Astrocyte (in vitro differentiated cells and primary cell): ENCODE measurements at regions not wholly inside any gene's neighbourhood (a gene's known extent, or its start where the extent isn't known, plus 50 kb on each side); places are given as distances from the start of the nearest gene placed in this dataset.

Experiments
- DNase-seq: peaks from one replicate; pipeline ENCODE4 v3.0.0-alpha.2; 2010; ENCODE audit warnings: low read depth
- FAIRE-seq: peaks from 2 replicates; lab custom pipeline; 2011; peaks lifted over from hg19 to GRCh38; lab: Jason Lieb, UNC
- H2AFZ ChIP-seq: 2 replicates; pipeline ENCODE4 v1.6.0; 2012; ENCODE audit warnings: low read depth, low read length, inconsistent platforms
- H3K27ac ChIP-seq: 2 replicates; pipeline ENCODE4 v1.5.1; 2011; ENCODE audit warnings: low read depth, low read length, inconsistent platforms
- H3K27me3 ChIP-seq: 2 replicates; pipeline ENCODE4 v1.6.0; 2011; ENCODE audit warnings: low read length, inconsistent platforms; ENCODE audit not compliant: insufficient read depth
- H3K36me3 ChIP-seq: 2 replicates; pipeline ENCODE4 v1.5.1; 2011; ENCODE audit warnings: low read length, inconsistent platforms; ENCODE audit not compliant: insufficient read depth
- H3K4me1 ChIP-seq: 2 replicates; pipeline ENCODE4 v1.5.1; 2011; ENCODE audit warnings: low read length, inconsistent platforms; ENCODE audit not compliant: insufficient read depth
- H3K4me2 ChIP-seq: 2 replicates; pipeline ENCODE4 v1.6.0; 2012; ENCODE audit warnings: low read length, inconsistent platforms
- H3K4me3 ChIP-seq: 2 replicates; pipeline ENCODE4 v1.5.1; 2011; ENCODE audit warnings: low read depth, mild to moderate bottlenecking, low read length, inconsistent platforms; ENCODE audit not compliant: insufficient read depth
- H3K79me2 ChIP-seq: 2 replicates; pipeline ENCODE4 v1.6.0; 2012; ENCODE audit warnings: mild to moderate bottlenecking, low read length, inconsistent platforms; ENCODE audit not compliant: insufficient read depth
- H3K9ac ChIP-seq: 2 replicates; pipeline ENCODE4 v1.6.0; 2012; ENCODE audit warnings: mild to moderate bottlenecking, low read length, inconsistent platforms
- H3K9me3 ChIP-seq: 2 replicates; pipeline ENCODE4 v1.5.1; 2012; ENCODE audit warnings: low read depth, mild to moderate bottlenecking, low read length, inconsistent platforms; ENCODE audit not compliant: insufficient read depth
- H4K20me1 ChIP-seq: 2 replicates; pipeline ENCODE4 v1.6.0; 2012; ENCODE audit warnings: low read length, inconsistent platforms; ENCODE audit not compliant: insufficient read depth
- H3K27ac Mint-ChIP-seq: one replicate; pipeline ENCODE4 v1.8.0; 2021; ENCODE audit warnings: mild to moderate bottlenecking, mixed read lengths; ENCODE audit not compliant: unreplicated experiment
- H3K27me3 Mint-ChIP-seq: one replicate; pipeline ENCODE4 v1.8.0; 2021; ENCODE audit warnings: low read depth, mixed read lengths; ENCODE audit not compliant: unreplicated experiment
- H3K36me3 Mint-ChIP-seq: one replicate; pipeline ENCODE4 v1.8.0; 2021; ENCODE audit warnings: low read depth, mixed read lengths; ENCODE audit not compliant: unreplicated experiment
- H3K4me1 Mint-ChIP-seq: one replicate; pipeline ENCODE4 v1.8.0; 2021; ENCODE audit warnings: low read depth, mixed read lengths; ENCODE audit not compliant: unreplicated experiment
- H3K4me3 Mint-ChIP-seq: one replicate; pipeline ENCODE4 v1.8.0; 2021; ENCODE audit warnings: mild to moderate bottlenecking, moderate library complexity, mixed read lengths; ENCODE audit not compliant: unreplicated experiment
- H3K9me3 Mint-ChIP-seq: one replicate; pipeline ENCODE4 v1.8.0; 2021; ENCODE audit warnings: mild to moderate bottlenecking, mixed read lengths; ENCODE audit not compliant: unreplicated experiment
- EZH2 ChIP-seq: IDR thresholded peaks from 2 replicates; pipeline ENCODE4 v1.6.1; 2012; ENCODE audit warnings: mild to moderate bottlenecking, low read length, inconsistent platforms; ENCODE audit not compliant: insufficient read depth
- TF ChIP-seq, protein P1 (sequence below): IDR thresholded peaks from 2 replicates; pipeline ENCODE4 v1.5.1; 2011; ENCODE audit warnings: low read depth, mild to moderate bottlenecking, inconsistent platforms, low read length, moderate library complexity; ENCODE audit not compliant: insufficient read depth

DNA sequence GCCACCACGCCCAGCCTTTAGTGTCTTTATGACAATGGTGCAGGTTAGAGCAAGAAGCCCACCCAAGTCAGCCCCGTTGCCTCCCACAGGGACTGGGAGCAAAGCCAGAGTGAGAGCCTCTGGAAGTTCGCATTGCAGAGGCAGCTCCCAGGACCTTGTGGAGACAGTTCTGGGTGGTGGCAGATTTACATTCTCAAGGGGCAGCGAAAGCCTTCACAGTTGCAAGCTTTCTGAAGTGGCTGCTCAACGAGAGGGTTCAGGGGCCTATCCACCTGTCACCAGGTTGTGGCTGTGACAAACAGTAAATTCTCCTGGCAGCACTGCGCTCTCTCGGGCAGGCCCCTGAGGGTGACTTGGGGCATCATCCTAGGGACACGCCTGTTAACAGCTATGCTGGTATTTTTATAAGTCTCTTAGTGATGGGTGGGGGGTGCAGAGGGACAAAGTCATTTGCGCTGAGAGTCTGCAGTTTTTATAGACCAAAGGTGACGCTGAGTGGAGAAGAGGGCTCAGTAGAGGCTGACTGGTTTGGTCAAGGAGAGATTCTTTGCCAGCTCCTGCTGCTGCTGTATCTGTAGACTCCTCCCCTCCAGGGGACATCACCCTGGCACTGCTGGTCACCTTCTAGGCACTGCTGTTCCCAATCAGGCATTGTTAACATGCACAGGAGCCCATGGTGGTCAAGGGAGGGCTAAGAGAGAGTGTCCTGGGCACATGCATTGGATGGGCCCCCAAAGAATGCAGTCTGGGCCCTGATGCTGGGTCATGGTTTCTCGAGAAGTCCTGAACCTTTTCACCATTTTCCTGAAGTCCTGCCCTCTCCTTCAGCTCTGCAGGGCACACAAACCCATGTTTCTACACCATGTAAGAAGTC is 57.5 kb upstream of the KLF13 start:
- H3K27me3 Mint-ChIP-seq: peaks cover 33% of the 10 kb centered on the region
- no peak overlapping the region for H3K4me3 ChIP-seq
- H3K4me2 ChIP-seq: no peak overlapping the region
- H3K9me3 Mint-ChIP-seq: peaks cover 1% of the 10 kb centered on the region
- H3K27me3 ChIP-seq: no peaks in the 10 kb centered on the region
- H3K27ac Mint-ChIP-seq: no peak overlapping the region
- H2AFZ ChIP-seq: no peak overlapping the region
- H3K4me1 ChIP-seq: peaks cover under 1% of the 10 kb centered on the region
- H3K4me1 Mint-ChIP-seq: peaks cover 5% of the 10 kb centered on the region
- no peak overlapping the region for H3K9ac ChIP-seq
- no peak for FAIRE-seq
- no peak overlapping the region for H3K27ac ChIP-seq
- no peaks in the 10 kb centered on the region for H3K79me2 ChIP-seq
- DNase-seq: no peak
- H4K20me1 ChIP-seq: no peaks in the 10 kb centered on the region
- no peak for TF ChIP-seq EZH2
- TF ChIP-seq, protein P1, sequence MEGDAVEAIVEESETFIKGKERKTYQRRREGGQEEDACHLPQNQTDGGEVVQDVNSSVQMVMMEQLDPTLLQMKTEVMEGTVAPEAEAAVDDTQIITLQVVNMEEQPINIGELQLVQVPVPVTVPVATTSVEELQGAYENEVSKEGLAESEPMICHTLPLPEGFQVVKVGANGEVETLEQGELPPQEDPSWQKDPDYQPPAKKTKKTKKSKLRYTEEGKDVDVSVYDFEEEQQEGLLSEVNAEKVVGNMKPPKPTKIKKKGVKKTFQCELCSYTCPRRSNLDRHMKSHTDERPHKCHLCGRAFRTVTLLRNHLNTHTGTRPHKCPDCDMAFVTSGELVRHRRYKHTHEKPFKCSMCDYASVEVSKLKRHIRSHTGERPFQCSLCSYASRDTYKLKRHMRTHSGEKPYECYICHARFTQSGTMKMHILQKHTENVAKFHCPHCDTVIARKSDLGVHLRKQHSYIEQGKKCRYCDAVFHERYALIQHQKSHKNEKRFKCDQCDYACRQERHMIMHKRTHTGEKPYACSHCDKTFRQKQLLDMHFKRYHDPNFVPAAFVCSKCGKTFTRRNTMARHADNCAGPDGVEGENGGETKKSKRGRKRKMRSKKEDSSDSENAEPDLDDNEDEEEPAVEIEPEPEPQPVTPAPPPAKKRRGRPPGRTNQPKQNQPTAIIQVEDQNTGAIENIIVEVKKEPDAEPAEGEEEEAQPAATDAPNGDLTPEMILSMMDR: no peak
- H3K36me3 ChIP-seq: no peaks in the 10 kb centered on the region
- no peaks in the 10 kb centered on the region for H3K36me3 Mint-ChIP-seq
- H3K9me3 ChIP-seq: no peaks in the 10 kb centered on the region
- H3K4me3 Mint-ChIP-seq: no peak overlapping the region

DNA sequence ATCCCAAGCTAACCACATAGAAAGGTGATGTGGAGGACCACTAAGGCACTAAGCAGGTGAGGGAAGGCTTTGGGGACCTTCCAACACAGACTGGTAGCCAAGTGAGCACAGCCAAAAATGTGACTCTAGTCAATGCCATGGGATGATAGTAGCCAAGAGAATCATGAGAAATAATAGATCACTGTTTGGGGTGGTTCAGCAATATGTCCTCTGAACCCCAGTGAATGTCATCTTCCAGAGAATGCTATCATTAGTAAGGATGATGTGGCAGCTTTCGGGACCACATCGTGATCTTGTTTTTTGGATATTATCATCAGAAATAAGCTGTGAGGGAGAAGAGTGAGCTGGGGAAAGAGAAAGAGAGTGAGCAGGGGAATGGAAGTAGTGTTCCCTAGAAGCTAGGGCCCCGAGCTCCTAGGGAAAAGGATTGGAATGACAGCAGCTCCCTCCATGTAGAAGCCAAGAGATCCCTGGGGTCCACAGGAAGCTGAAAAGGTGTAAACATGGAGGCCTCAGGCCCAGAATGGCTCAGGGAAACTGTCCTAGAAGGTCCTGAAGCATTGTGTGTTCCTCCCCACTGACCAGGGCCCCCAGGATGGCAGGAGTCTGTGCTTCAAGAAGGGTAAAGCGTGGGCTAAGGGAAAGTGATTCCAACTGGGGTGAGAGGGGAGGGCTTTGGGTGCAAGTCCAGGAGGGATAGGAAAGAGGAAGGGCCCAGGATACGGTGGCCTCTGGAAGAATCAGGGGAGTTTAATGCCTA is 56.6 kb upstream of the KLF13 start:
- no peaks in the 10 kb centered on the region for H3K36me3 ChIP-seq
- Mint-ChIP-seq H3K4me3 (no peak overlapping the region), H3K27ac (no peak overlapping the region), H3K4me1 (peaks cover 8% of the 10 kb centered on the region), H3K36me3 (no peaks in the 10 kb centered on the region), H3K27me3 (peaks cover 33% of the 10 kb centered on the region), H3K9me3 (peaks cover 1% of the 10 kb centered on the region)
- DNase-seq (no peak), FAIRE-seq (no peak)
- H2AFZ ChIP-seq: no peak overlapping the region
- H3K4me2 ChIP-seq: no peak overlapping the region
- no peaks in the 10 kb centered on the region for H3K27me3 ChIP-seq
- H3K4me1 ChIP-seq: no peaks in the 10 kb centered on the region
- H3K9me3 ChIP-seq: no peaks in the 10 kb centered on the region
- TF ChIP-seq, protein P1: no peak
- TF ChIP-seq EZH2: no peak
- H3K79me2 ChIP-seq: no peaks in the 10 kb centered on the region
- no peak overlapping the region for H3K9ac ChIP-seq
- H3K27ac ChIP-seq: no peak overlapping the region
- H3K4me3 ChIP-seq: no peak overlapping the region
- no peaks in the 10 kb centered on the region for H4K20me1 ChIP-seq
